WTC11 (cell line): ENCODE measurements at regions not wholly inside any gene's neighbourhood (a gene's known extent, or its start where the extent isn't known, plus 50 kb on each side); places are given as distances from the start of the nearest gene placed in this dataset.

Experiments
- TEAD1 ChIP-seq: sonication (generic); formaldehyde crosslinking; IDR thresholded peaks from 2 replicates; pipeline ENCODE4 v1.8.0; 2022; ENCODE audit warnings: mild to moderate bottlenecking, missing genetic modification reagents
- ZNF121 ChIP-seq: sonication (generic); formaldehyde crosslinking; IDR thresholded peaks from 2 replicates; pipeline ENCODE4 v1.8.0; 2023; ENCODE audit warnings: missing genetic modification reagents
- TF ChIP-seq, protein P1 (sequence below): fragments of 200-600 bp; IDR thresholded peaks from 2 replicates; pipeline ENCODE4 v1.8.0; 2022; ENCODE audit warnings: antibody characterized with exemption

DNA sequence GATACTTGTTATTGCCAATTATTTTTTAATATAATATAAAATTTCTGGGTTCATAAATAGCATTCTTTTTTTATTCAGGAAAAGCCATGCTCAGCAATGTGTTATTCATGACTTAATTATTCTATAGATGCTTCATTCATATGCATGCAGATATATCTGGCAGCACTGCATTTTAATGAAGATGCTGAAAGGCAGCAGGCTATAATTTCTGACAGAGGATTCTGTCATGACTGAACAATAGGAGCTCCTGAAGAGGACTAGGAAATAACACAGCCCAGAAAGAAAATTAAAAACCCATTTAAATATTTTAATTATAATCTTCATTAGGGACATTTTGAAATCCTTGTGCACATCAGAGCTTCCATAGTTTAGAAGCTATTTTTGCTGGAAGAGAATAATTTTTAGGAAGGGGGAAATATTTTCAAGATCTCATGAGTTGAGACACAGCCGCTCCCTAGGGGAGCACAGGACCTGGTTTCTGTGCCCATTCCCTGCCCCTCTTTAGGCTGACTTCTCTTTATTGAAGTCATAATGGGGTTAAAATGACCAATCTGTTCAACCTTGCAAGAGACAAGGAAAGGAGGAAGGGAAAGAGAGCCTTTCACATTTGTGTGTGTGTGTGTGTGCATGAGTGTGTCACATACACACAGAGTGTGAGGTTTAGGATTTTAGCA is 83.9 kb downstream of the RPE65 start:
- TF ChIP-seq, protein P1, sequence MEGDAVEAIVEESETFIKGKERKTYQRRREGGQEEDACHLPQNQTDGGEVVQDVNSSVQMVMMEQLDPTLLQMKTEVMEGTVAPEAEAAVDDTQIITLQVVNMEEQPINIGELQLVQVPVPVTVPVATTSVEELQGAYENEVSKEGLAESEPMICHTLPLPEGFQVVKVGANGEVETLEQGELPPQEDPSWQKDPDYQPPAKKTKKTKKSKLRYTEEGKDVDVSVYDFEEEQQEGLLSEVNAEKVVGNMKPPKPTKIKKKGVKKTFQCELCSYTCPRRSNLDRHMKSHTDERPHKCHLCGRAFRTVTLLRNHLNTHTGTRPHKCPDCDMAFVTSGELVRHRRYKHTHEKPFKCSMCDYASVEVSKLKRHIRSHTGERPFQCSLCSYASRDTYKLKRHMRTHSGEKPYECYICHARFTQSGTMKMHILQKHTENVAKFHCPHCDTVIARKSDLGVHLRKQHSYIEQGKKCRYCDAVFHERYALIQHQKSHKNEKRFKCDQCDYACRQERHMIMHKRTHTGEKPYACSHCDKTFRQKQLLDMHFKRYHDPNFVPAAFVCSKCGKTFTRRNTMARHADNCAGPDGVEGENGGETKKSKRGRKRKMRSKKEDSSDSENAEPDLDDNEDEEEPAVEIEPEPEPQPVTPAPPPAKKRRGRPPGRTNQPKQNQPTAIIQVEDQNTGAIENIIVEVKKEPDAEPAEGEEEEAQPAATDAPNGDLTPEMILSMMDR: no peak
- no peak for TF ChIP-seq ZNF121 (CRISPR knock-in tag)
- no peak for TF ChIP-seq TEAD1 (CRISPR knock-in tag)
